ENCODE measurements at regions not wholly inside any gene's neighbourhood (a gene's known extent, or its start where the extent isn't known, plus 50 kb on each side); places are given as distances from the start of the nearest gene placed in this dataset.

DNA sequence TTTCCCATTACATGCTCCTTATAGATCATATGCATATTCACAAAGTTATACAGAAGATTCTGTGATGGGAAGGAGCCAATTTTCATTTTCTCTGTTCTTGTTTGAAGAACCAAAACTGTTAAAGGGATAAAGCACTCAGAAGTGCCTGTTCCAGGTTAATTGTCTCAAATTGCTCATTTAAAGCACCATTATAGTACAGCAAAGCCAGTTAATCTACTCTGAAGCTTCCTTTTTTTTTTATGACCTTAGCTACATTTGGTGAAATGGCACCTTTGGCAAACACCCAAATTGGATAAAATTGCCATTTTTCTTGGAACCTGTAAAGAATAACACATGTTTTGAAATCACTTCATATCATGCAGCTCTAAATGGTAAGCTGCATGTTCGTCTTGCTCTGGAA, 1092.3 kb downstream of the BCL11A start:
- POLR2A ChIA-PET = no interaction called here
- TF ChIP-seq TARDBP (IDR thresholded peaks at IDR 0.05) (no peak), FOXA1 (IDR thresholded peaks at IDR 0.05) (no peak), L3MBTL2 (conservative IDR thresholded peaks at IDR 0.05) (no peak), FOXM1 (IDR thresholded peaks at IDR 0.05; ENCODE audit: borderline replicate concordance) (no peak), ARNT (IDR thresholded peaks at IDR 0.05) (no peak)
- CTCF ChIA-PET = no interaction called here
- no peak for DNase-seq (ENCODE audit: extremely low spot score)

DNA sequence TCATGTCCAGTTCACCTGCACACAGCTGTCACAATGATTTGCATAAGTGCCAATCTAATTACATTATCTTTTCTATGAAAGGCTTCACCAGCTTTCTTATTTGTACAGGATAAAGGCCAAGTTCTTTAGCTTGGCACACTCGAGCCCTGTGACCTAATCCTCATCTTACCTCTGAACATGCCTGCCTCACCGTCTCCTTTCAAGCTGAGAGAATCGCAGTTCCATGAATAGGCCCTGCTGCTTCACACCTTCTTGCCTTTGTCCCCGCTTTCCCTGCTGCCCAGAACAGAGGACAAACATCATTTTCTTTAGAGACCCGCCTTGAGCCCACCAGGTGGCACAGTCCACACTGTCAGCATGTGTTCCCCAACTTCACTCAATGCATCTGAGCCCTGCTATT, 1094.7 kb downstream of the BCL11A start:
- TF ChIP-seq ELF4 (IDR thresholded peaks at IDR 0.05) = no peak
- no peak for TF ChIP-seq ARNT (IDR thresholded peaks at IDR 0.05)
- no peak for TF ChIP-seq LEF1 (IDR thresholded peaks at IDR 0.05; ENCODE audit: borderline replicate concordance)
- TF ChIP-seq NFRKB (IDR thresholded peaks at IDR 0.05) = no peak
- TF ChIP-seq SP1 (IDR thresholded peaks at IDR 0.05) = no peak
- no peak for TF ChIP-seq L3MBTL2 (conservative IDR thresholded peaks at IDR 0.05)
- no peak for TF ChIP-seq HDGF (IDR thresholded peaks at IDR 0.05; ENCODE audit: borderline replicate concordance)
- TF ChIP-seq FOXK2 (IDR thresholded peaks at IDR 0.05) = no peak
- no peak for TF ChIP-seq SUZ12 (IDR thresholded peaks at IDR 0.05)
- TF ChIP-seq ZNF384 (IDR thresholded peaks at IDR 0.05) = no peak
- no peak for TF ChIP-seq FOXM1 (IDR thresholded peaks at IDR 0.05; ENCODE audit: borderline replicate concordance)
- TF ChIP-seq TARDBP (IDR thresholded peaks at IDR 0.05) = no peak
- no peak for TF ChIP-seq FOXA1 (IDR thresholded peaks at IDR 0.05)
- ChIA-PET CTCF (no interaction called here), POLR2A (no interaction called here)
- DNase-seq (ENCODE audit: extremely low spot score) = no peak

DNA sequence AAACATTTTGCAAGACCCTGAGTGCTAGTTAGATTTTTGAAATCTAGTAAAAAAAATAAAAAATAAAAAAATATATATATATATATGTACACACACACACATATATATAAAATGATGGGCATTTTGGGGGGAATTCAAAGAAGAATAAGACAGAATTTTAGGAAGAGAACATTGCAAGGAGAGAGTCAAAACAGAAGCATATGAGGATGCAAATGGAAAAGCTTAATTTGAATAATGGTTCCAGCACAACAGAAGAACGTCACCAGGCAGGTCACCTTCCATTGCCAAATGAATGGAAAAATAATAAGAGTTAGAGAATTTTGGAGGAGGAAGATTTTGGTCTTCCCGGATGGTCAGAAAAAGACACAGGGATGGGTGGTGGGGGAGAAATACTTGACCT, 1097.2 kb downstream of the BCL11A start:
- no peak for DNase-seq (ENCODE audit: extremely low spot score)
- TF ChIP-seq SUZ12 (IDR thresholded peaks at IDR 0.05) (no peak), CTBP1 (IDR thresholded peaks at IDR 0.05; ENCODE audit: borderline replicate concordance) (no peak), HDGF (IDR thresholded peaks at IDR 0.05; ENCODE audit: borderline replicate concordance) (no peak), FOXK2 (IDR thresholded peaks at IDR 0.05) (no peak), LEF1 (IDR thresholded peaks at IDR 0.05; ENCODE audit: borderline replicate concordance) (no peak), ZNF384 (IDR thresholded peaks at IDR 0.05) (no peak), SP1 (IDR thresholded peaks at IDR 0.05) (no peak), ELF4 (IDR thresholded peaks at IDR 0.05) (no peak), FOXM1 (IDR thresholded peaks at IDR 0.05; ENCODE audit: borderline replicate concordance) (no peak), ARNT (IDR thresholded peaks at IDR 0.05) (no peak), NFRKB (IDR thresholded peaks at IDR 0.05) (no peak), TARDBP (IDR thresholded peaks at IDR 0.05) (no peak), L3MBTL2 (conservative IDR thresholded peaks at IDR 0.05) (no peak), BHLHE40 (IDR thresholded peaks at IDR 0.05; ENCODE audit: borderline replicate concordance) (no peak), FOXA1 (IDR thresholded peaks at IDR 0.05) (no peak)
- TF ChIP-seq, protein P1, sequence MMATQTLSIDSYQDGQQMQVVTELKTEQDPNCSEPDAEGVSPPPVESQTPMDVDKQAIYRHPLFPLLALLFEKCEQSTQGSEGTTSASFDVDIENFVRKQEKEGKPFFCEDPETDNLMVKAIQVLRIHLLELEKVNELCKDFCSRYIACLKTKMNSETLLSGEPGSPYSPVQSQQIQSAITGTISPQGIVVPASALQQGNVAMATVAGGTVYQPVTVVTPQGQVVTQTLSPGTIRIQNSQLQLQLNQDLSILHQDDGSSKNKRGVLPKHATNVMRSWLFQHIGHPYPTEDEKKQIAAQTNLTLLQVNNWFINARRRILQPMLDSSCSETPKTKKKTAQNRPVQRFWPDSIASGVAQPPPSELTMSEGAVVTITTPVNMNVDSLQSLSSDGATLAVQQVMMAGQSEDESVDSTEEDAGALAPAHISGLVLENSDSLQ (IDR thresholded peaks at IDR 0.05) = no peak
- CTCF ChIA-PET = no interaction called here
- POLR2A ChIA-PET = no interaction called here

DNA sequence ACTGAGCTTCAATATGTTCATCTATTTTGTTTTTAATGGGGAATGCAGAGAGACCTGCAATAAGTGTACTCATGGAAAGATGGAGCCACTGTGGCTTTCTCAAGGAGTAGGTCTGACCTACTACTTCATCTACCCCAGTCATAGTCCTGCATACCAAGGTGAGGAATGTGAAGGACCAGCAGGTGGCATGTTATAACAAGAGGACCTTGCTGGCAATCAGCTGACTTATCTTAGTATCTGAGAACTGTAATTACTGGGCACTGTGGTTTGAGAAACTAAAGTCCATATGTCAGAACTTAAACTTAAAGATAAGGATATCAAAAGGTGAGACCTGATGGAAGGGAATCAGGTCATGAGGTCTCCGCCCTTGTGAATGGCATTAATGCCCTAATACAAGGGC, 1104.2 kb downstream of the BCL11A start:
- TF ChIP-seq, protein P1 (IDR thresholded peaks at IDR 0.05) = no peak
- TF ChIP-seq HDGF (IDR thresholded peaks at IDR 0.05; ENCODE audit: borderline replicate concordance) = no peak
- no peak for TF ChIP-seq SUZ12 (IDR thresholded peaks at IDR 0.05)
- no peak for TF ChIP-seq TARDBP (IDR thresholded peaks at IDR 0.05)
- no peak for TF ChIP-seq CTBP1 (IDR thresholded peaks at IDR 0.05; ENCODE audit: borderline replicate concordance)
- no peak for TF ChIP-seq NFRKB (IDR thresholded peaks at IDR 0.05)
- no peak for TF ChIP-seq FOXA1 (IDR thresholded peaks at IDR 0.05)
- TF ChIP-seq LEF1 (IDR thresholded peaks at IDR 0.05; ENCODE audit: borderline replicate concordance) = no peak
- TF ChIP-seq FOXM1 (IDR thresholded peaks at IDR 0.05; ENCODE audit: borderline replicate concordance) = no peak
- no peak for TF ChIP-seq ZNF384 (IDR thresholded peaks at IDR 0.05)
- TF ChIP-seq FOXK2 (IDR thresholded peaks at IDR 0.05) = no peak
- no peak for TF ChIP-seq BHLHE40 (IDR thresholded peaks at IDR 0.05; ENCODE audit: borderline replicate concordance)
- TF ChIP-seq SP1 (IDR thresholded peaks at IDR 0.05) = no peak
- TF ChIP-seq L3MBTL2 (conservative IDR thresholded peaks at IDR 0.05) = no peak
- no peak for TF ChIP-seq ELF4 (IDR thresholded peaks at IDR 0.05)
- no peak for TF ChIP-seq ARNT (IDR thresholded peaks at IDR 0.05)
- CTCF ChIA-PET = no interaction called here
- POLR2A ChIA-PET = no interaction called here
- DNase-seq (ENCODE audit: extremely low spot score) = no peak

DNA sequence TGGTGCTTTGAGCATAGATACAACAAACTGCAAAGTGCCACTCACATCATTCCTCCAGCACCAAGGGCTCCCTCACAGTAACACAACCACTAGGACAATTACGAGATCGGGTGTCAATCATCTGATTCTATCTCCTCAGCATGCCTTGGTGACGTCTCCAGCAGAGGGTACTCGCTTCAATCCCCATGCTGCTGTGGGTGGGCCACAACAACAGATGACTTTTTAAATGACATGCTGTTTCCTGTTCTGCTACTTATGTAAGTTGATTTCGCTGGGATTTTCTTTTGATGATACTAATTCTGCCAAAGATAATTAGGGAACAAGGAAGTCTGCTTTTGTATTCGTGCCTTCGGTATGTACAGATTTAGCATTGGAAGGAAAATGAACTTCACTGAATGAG, 1113.0 kb downstream of the BCL11A start:
- ChIA-PET POLR2A (no interaction called here), CTCF (interaction anchor here (0.6 kb wide), 1 partner anchor 130 kb away, joined by 4 read pairs; no protein-coding TSS in a partner anchor)
- DNase-seq (ENCODE audit: extremely low spot score) = no peak
- TF ChIP-seq NFRKB (IDR thresholded peaks at IDR 0.05) = no peak
- TF ChIP-seq, protein P1 (IDR thresholded peaks at IDR 0.05) = peak; percentile 73

- TF ChIP-seq SUZ12 (IDR thresholded peaks at IDR 0.05) (no peak), HDGF (IDR thresholded peaks at IDR 0.05; ENCODE audit: borderline replicate concordance) (no peak), BHLHE40 (IDR thresholded peaks at IDR 0.05; ENCODE audit: borderline replicate concordance) (no peak), NFRKB (IDR thresholded peaks at IDR 0.05) (no peak), LEF1 (IDR thresholded peaks at IDR 0.05; ENCODE audit: borderline replicate concordance) (no peak)
- ChIA-PET POLR2A (no interaction called here), CTCF (no interaction called here)
- no peak for DNase-seq (ENCODE audit: extremely low spot score)
Measured at GRCh38 chr2:59435635-59436034, 1117.8 kb downstream of the BCL11A start.

DNA sequence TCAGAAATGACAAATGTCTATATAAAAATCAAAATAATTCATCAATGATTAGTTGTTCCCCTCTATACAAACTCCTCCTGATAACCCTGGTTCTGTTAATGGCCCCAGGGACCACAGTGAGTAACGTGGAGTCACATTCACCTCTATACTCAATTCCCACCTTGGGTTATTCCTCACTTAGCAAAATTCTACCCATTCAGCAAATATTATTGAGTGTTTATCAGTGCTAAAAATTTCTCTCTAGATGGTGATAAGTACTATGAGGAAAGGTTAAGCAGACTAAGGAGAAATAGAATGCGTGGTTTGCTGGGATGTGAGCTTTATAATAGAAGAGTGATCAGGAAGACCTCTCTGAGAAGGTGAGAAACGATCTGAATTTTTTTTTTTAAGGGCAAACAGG, 1124.5 kb downstream of the BCL11A start:
- CTCF ChIA-PET = interaction anchor here (0.6 kb wide), 2 partner anchors 22 to 1061 kb away, joined by 3 to 6 read pairs; no protein-coding TSS in a partner anchor
- DNase-seq (ENCODE audit: extremely low spot score) = no peak
- POLR2A ChIA-PET = no interaction called here
- TF ChIP-seq ELF4 (IDR thresholded peaks at IDR 0.05) (no peak), ZNF384 (IDR thresholded peaks at IDR 0.05) (no peak), NFRKB (IDR thresholded peaks at IDR 0.05) (no peak), FOXA1 (IDR thresholded peaks at IDR 0.05) (no peak), ARNT (IDR thresholded peaks at IDR 0.05) (no peak), TARDBP (IDR thresholded peaks at IDR 0.05) (no peak), BHLHE40 (IDR thresholded peaks at IDR 0.05; ENCODE audit: borderline replicate concordance) (no peak), LEF1 (IDR thresholded peaks at IDR 0.05; ENCODE audit: borderline replicate concordance) (no peak), HDGF (IDR thresholded peaks at IDR 0.05; ENCODE audit: borderline replicate concordance) (no peak), SP1 (IDR thresholded peaks at IDR 0.05) (no peak), SUZ12 (IDR thresholded peaks at IDR 0.05) (no peak), L3MBTL2 (conservative IDR thresholded peaks at IDR 0.05) (no peak), FOXK2 (IDR thresholded peaks at IDR 0.05) (no peak)
- TF ChIP-seq, protein P1 (IDR thresholded peaks at IDR 0.05) = no peak

All from HEK293T (cell line).